ENCODE measurements at regions not wholly inside any gene's neighbourhood (a gene's known extent, or its start where the extent isn't known, plus 50 kb on each side); places are given as distances from the start of the nearest gene placed in this dataset.

GRCh38 chr11:134997652-134998320 lies 585.7 kb upstream of the B3GAT1 start:
- POLR2A ChIA-PET = no interaction called here
- H3K4me3 Mint-ChIP-seq (ENCODE audit: unreplicated experiment) = no peak overlapping the region
- H3K36me3 Mint-ChIP-seq (ENCODE audit: insufficient read depth, unreplicated experiment) = peaks cover 5% of the 10 kb centered on the region
- no TSS peak for BruUV-seq (replicated peaks)
- H3K27me3 Mint-ChIP-seq (ENCODE audit: insufficient read depth, unreplicated experiment) = no peaks in the 10 kb centered on the region
- peaks cover 40% of the 10 kb centered on the region for H3K9me3 Mint-ChIP-seq (ENCODE audit: unreplicated experiment)
- intact Hi-C loops (cut with micrococcal nuclease) = no loop called here
- TF ChIP-seq CTCF (IDR thresholded peaks at IDR 0.05; ENCODE audit: unreplicated experiment) = no peak
- H3K4me1 Mint-ChIP-seq (ENCODE audit: insufficient read depth, unreplicated experiment) = no peaks in the 10 kb centered on the region
- no peak overlapping the region for H3K27ac Mint-ChIP-seq (ENCODE audit: low read depth, unreplicated experiment)
- CTCF ChIA-PET = no interaction called here
- no peak for DNase-seq (ENCODE audit: unreplicated experiment)

GRCh38 chr11:134995741-134996140 lies 583.7 kb upstream of the B3GAT1 start:
- intact Hi-C loops (cut with micrococcal nuclease) = no loop called here
- no peak for DNase-seq (ENCODE audit: unreplicated experiment)
- Mint-ChIP-seq H3K4me3 (ENCODE audit: unreplicated experiment) (no peak overlapping the region), H3K36me3 (ENCODE audit: insufficient read depth, unreplicated experiment) (peaks cover 7% of the 10 kb centered on the region), H3K27ac (ENCODE audit: low read depth, unreplicated experiment) (no peak overlapping the region), H3K9me3 (ENCODE audit: unreplicated experiment) (peaks cover 50% of the 10 kb centered on the region), H3K4me1 (ENCODE audit: insufficient read depth, unreplicated experiment) (no peaks in the 10 kb centered on the region), H3K27me3 (ENCODE audit: insufficient read depth, unreplicated experiment) (no peaks in the 10 kb centered on the region)
- no peak for TF ChIP-seq CTCF (IDR thresholded peaks at IDR 0.05; ENCODE audit: unreplicated experiment)
- POLR2A ChIA-PET = no interaction called here
- no TSS peak for BruUV-seq (replicated peaks)
- CTCF ChIA-PET = no interaction called here

GRCh38 chr11:134994431-134994830 lies 582.4 kb upstream of the B3GAT1 start:
- Mint-ChIP-seq H3K4me3 (ENCODE audit: unreplicated experiment) (no peak overlapping the region), H3K4me1 (ENCODE audit: insufficient read depth, unreplicated experiment) (no peaks in the 10 kb centered on the region)
- POLR2A ChIA-PET = no interaction called here

GRCh38 chr11:134993691-134994243 lies 581.7 kb upstream of the B3GAT1 start:
- BruUV-seq (replicated peaks) = no TSS peak
- Mint-ChIP-seq H3K27ac (ENCODE audit: low read depth, unreplicated experiment) (no peak overlapping the region), H3K36me3 (ENCODE audit: insufficient read depth, unreplicated experiment) (peaks cover 7% of the 10 kb centered on the region), H3K4me1 (ENCODE audit: insufficient read depth, unreplicated experiment) (no peaks in the 10 kb centered on the region), H3K4me3 (ENCODE audit: unreplicated experiment) (no peak overlapping the region), H3K9me3 (ENCODE audit: unreplicated experiment) (peaks cover 53% of the 10 kb centered on the region), H3K27me3 (ENCODE audit: insufficient read depth, unreplicated experiment) (no peaks in the 10 kb centered on the region)
- intact Hi-C loops (cut with micrococcal nuclease) = no loop called here
- DNase-seq (ENCODE audit: unreplicated experiment) = no peak
- POLR2A ChIA-PET = no interaction called here
- CTCF ChIA-PET = no interaction called here
- no peak for TF ChIP-seq CTCF (IDR thresholded peaks at IDR 0.05; ENCODE audit: unreplicated experiment)

More at GRCh38 chr11:134994431-134994830, 582.4 kb upstream of the B3GAT1 start:
- CTCF ChIA-PET = no interaction called here
- BruUV-seq (replicated peaks) = no TSS peak
- H3K9me3 Mint-ChIP-seq (ENCODE audit: unreplicated experiment) = peaks cover 48% of the 10 kb centered on the region
- H3K27ac Mint-ChIP-seq (ENCODE audit: low read depth, unreplicated experiment) = no peak overlapping the region
- intact Hi-C loops (cut with micrococcal nuclease) = no loop called here
- H3K36me3 Mint-ChIP-seq (ENCODE audit: insufficient read depth, unreplicated experiment) = peaks cover 7% of the 10 kb centered on the region
- no peaks in the 10 kb centered on the region for H3K27me3 Mint-ChIP-seq (ENCODE audit: insufficient read depth, unreplicated experiment)
- no peak for TF ChIP-seq CTCF (IDR thresholded peaks at IDR 0.05; ENCODE audit: unreplicated experiment)
- DNase-seq (ENCODE audit: unreplicated experiment) = no peak

All from MCF 10A (cell line).